SK-N-SH (cell line): ENCODE measurements at regions not wholly inside any gene's neighbourhood (a gene's known extent, or its start where the extent isn't known, plus 50 kb on each side); places are given as distances from the start of the nearest gene placed in this dataset.

Experiments used
- CTCF ChIA-PET: fragments of 300-600, 350-600 bp; formaldehyde crosslinking; extraction: SDS; loops from one replicate; lab custom pipeline; 2021; lab: Yijun Ruan, JAX
- POLR2A ChIA-PET: fragments of 350-600 bp; sonication (Branson Sonifier 250); formaldehyde crosslinking; extraction: SDS; loops from one replicate; lab custom pipeline; 2020; ENCODE audit warnings: antibody characterized with exemption, inconsistent platforms; lab: Yijun Ruan, JAX
- DNase-seq: peaks from one replicate; pipeline ENCODE4 v3.0.0; 2012
- H2AFZ ChIP-seq: fragments of 200-600 bp; sonication (generic); 2 replicates; pipeline ENCODE4 v1.8.1; 2016; ENCODE audit warnings: antibody characterized with exemption, mild to moderate bottlenecking, low read depth
- H3F3A ChIP-seq: fragments of 200-600 bp; sonication (generic); replicated peaks from 2 replicates; pipeline ENCODE3; 2016; ENCODE audit warnings: antibody characterized with exemption, mild to moderate bottlenecking; ENCODE audit not compliant: insufficient read depth
- H3K27ac ChIP-seq, 2 experiments: fragments of 200-500 bp in 1 of 2; fragments of 200-600 bp in 1 of 2; sonication (Bioruptor generic) in 1 of 2; sonication (generic), shearing (Covaris generic) in 1 of 2; 2 replicates each; pipeline versions ENCODE4 v1.5.1 to v1.6.1; 2014 to 2016; ENCODE audit warnings: low read depth in 2 of 2, inconsistent platforms in 1 of 2, low read length in 1 of 2, mild to moderate bottlenecking in 1 of 2, mixed read lengths in 1 of 2
- H3K27me3 ChIP-seq: fragments of 200-600 bp; sonication (generic), shearing (Covaris generic); 2 replicates; pipeline ENCODE4 v1.6.1; 2016; ENCODE audit warnings: mixed run types; ENCODE audit not compliant: insufficient read depth
- H3K36me3 ChIP-seq, 2 experiments: fragments of 200-500 bp in 1 of 2; fragments of 200-600 bp in 1 of 2; sonication (Bioruptor generic) in 1 of 2; sonication (generic) in 1 of 2; replicated peaks in 1 of 2; 2 replicates each; pipeline versions ENCODE3 to v1.5.1; 2014 to 2016; ENCODE audit warnings: low read length in 1 of 2, mild to moderate bottlenecking in 1 of 2; ENCODE audit not compliant: insufficient read depth in 2 of 2, control insufficient read depth in 1 of 2
- H3K4me1 ChIP-seq, 2 experiments: fragments of 200-500 bp in 1 of 2; fragments of 200-600 bp in 1 of 2; sonication (Bioruptor generic) in 1 of 2; sonication (generic), shearing (Covaris generic) in 1 of 2; 2 replicates each; pipeline versions ENCODE4 v1.5.1 to v1.6.1; 2014 to 2016; ENCODE audit warnings: low read depth in 1 of 2, low read length in 1 of 2, mixed run types in 1 of 2; ENCODE audit not compliant: insufficient read depth in 2 of 2, control insufficient read depth in 1 of 2
- H3K4me2 ChIP-seq: fragments of 200-600 bp; sonication (generic), shearing (Covaris generic); 2 replicates; pipeline ENCODE4 v1.6.1; 2017; ENCODE audit warnings: mixed run types
- H3K4me3 ChIP-seq, 2 experiments: fragments of 200-500 bp in 1 of 2; fragments of 200-600 bp in 1 of 2; sonication (Bioruptor generic) in 1 of 2; sonication (generic), shearing (Covaris generic) in 1 of 2; 2 replicates each; pipeline versions ENCODE4 v1.5.1 to v1.8.1; 2014 to 2016; ENCODE audit warnings: low read depth in 2 of 2, inconsistent platforms in 1 of 2, low read length in 1 of 2, mild to moderate bottlenecking in 1 of 2, mixed read lengths in 1 of 2, moderate library complexity in 1 of 2
- H3K79me2 ChIP-seq: fragments of 200-600 bp; sonication (generic); 2 replicates; pipeline ENCODE4 v1.8.1; 2017; ENCODE audit warnings: mild to moderate bottlenecking; ENCODE audit not compliant: insufficient read depth
- H3K9ac ChIP-seq: fragments of 200-600 bp; sonication (generic); 2 replicates; pipeline ENCODE4 v1.6.1; 2017; ENCODE audit warnings: mixed run types
- H3K9me2 ChIP-seq: fragments of 200-600 bp; sonication (generic); 2 replicates; pipeline ENCODE4 v1.6.1; 2017; ENCODE audit warnings: mixed run types
- H3K9me3 ChIP-seq: fragments of 200-600 bp; sonication (generic); 2 replicates; pipeline ENCODE4 v1.6.1; 2017; ENCODE audit warnings: mixed run types, mild to moderate bottlenecking, moderate library complexity
- H4K20me1 ChIP-seq: fragments of 200-600 bp; sonication (generic); 2 replicates; pipeline ENCODE4 v1.6.1; 2017; ENCODE audit warnings: mild to moderate bottlenecking, mixed run types; ENCODE audit not compliant: insufficient read depth
- CHD2 ChIP-seq: fragments of 150-350 bp; IDR thresholded peaks from 2 replicates; pipeline ENCODE4 v1.6.1; 2018; ENCODE audit warnings: low read length; ENCODE audit not compliant: partially characterized antibody
- ELF1 ChIP-seq: IDR thresholded peaks from 2 replicates; pipeline ENCODE4 v1.4.0; 2012
- FOSL2 ChIP-seq: IDR thresholded peaks from 2 replicates; pipeline ENCODE4 v1.4.0; 2012; ENCODE audit warnings: low read depth, mild to moderate bottlenecking, moderate library complexity, borderline replicate concordance
- FOXM1 ChIP-seq: IDR thresholded peaks from 2 replicates; pipeline ENCODE4 v1.4.0; 2012; ENCODE audit warnings: low read depth, mild to moderate bottlenecking
- GABPA ChIP-seq: IDR thresholded peaks from 2 replicates; pipeline ENCODE4 v1.4.0; 2012; ENCODE audit warnings: low read depth, mild to moderate bottlenecking
- GATA2 ChIP-seq: sonication (generic); formaldehyde crosslinking; IDR thresholded peaks from 2 replicates; pipeline ENCODE4 v1.5.0; 2020; ENCODE audit warnings: mild to moderate bottlenecking, missing genetic modification reagents
- JUND ChIP-seq: IDR thresholded peaks from 2 replicates; pipeline ENCODE4 v1.4.0; 2012
- MXI1 ChIP-seq: IDR thresholded peaks from 2 replicates; pipeline ENCODE4 v1.6.1; 2012; ENCODE audit warnings: mild to moderate bottlenecking, low read depth, low read length, improper control_type of control experiment
- POLR2AphosphoS5 ChIP-seq: IDR thresholded peaks from 2 replicates; pipeline ENCODE4 v1.6.1; 2012; ENCODE audit warnings: low read depth, low read length
- RAD21 ChIP-seq: IDR thresholded peaks from 2 replicates; pipeline ENCODE4 v1.6.1; 2012; ENCODE audit warnings: mild to moderate bottlenecking, low read length
- RCOR1 ChIP-seq: fragments of 150-350 bp; IDR thresholded peaks from 2 replicates; pipeline ENCODE4 v1.6.1; 2017; ENCODE audit warnings: antibody characterized with exemption, low read length
- RFX5 ChIP-seq: IDR thresholded peaks from 2 replicates; pipeline ENCODE4 v1.6.1; 2012; ENCODE audit warnings: mild to moderate bottlenecking, improper control_type of control experiment, low read length
- RXRA ChIP-seq: IDR thresholded peaks from 2 replicates; pipeline ENCODE4 v1.4.0; 2012; ENCODE audit warnings: low read depth, mild to moderate bottlenecking, borderline replicate concordance
- SIN3A ChIP-seq: IDR thresholded peaks from 2 replicates; pipeline ENCODE4 v1.6.1; 2012; ENCODE audit warnings: low read depth, mild to moderate bottlenecking, low read length, moderate library complexity, borderline replicate concordance
- SMC3 ChIP-seq: IDR thresholded peaks from 2 replicates; pipeline ENCODE4 v1.6.1; 2012; ENCODE audit warnings: low read depth, low read length, improper control_type of control experiment
- TAF1 ChIP-seq: IDR thresholded peaks from 2 replicates; pipeline ENCODE4 v1.6.1; 2012; ENCODE audit warnings: low read depth, mild to moderate bottlenecking, low read length, moderate library complexity, borderline replicate concordance
- TCF12 ChIP-seq: IDR thresholded peaks from 2 replicates; pipeline ENCODE4 v1.4.0; 2012
- TEAD4 ChIP-seq: IDR thresholded peaks from 2 replicates; pipeline ENCODE4 v1.4.0; 2012; ENCODE audit warnings: mild to moderate bottlenecking, borderline replicate concordance; ENCODE audit not compliant: insufficient read depth
- WGBS: methylation state at CpG from one replicate; pipeline ENCODE4 v1.1.6; 2017; ENCODE audit warnings: low lambda C conversion rate; 5-methylcytosine and 5-hydroxymethylcytosine counted together
- TF ChIP-seq, protein P1 (sequence below): IDR thresholded peaks from 2 replicates; pipeline ENCODE4; 2012
- TF ChIP-seq, protein P2 (sequence below): IDR thresholded peaks from 2 replicates; pipeline ENCODE4 v1.4.0; 2012; ENCODE audit warnings: low read depth
- TF ChIP-seq, protein P3 (sequence below): fragments of 200-600 bp; sonication (generic); IDR thresholded peaks from 2 replicates; pipeline ENCODE4 v1.6.1; 2017; ENCODE audit warnings: antibody characterized with exemption, mild to moderate bottlenecking, moderate library complexity
- TF ChIP-seq, protein P4 (sequence below): IDR thresholded peaks from 2 replicates; pipeline ENCODE4 v1.4.0; 2012; ENCODE audit warnings: low read depth, borderline replicate concordance
- TF ChIP-seq, protein P5 (sequence below): IDR thresholded peaks from 2 replicates; pipeline ENCODE4 v1.6.1; 2012; ENCODE audit warnings: mild to moderate bottlenecking, low read depth, low read length, moderate library complexity

DNA sequence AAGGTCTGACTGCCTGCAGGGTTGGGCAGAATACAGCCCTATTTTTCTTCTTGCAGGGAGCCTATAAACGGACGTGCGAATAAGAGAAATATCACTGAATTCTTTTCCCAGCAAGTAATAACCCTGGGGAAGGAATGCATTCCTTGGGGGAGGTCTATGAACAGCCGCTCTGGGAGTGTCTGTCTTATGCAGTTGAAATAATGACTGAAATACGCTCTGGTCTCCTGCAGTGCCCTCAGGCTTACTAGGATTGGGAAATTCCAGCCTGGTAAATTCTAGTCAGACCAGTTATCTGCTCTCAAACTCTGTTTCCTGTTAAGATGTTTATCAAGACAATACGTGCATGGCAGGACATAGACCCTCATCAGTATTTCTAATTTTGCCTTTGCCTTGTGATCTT, 72.1 kb upstream of the FAM241A start (continued):
- no peak for TF ChIP-seq TAF1
- TF ChIP-seq, protein P1, sequence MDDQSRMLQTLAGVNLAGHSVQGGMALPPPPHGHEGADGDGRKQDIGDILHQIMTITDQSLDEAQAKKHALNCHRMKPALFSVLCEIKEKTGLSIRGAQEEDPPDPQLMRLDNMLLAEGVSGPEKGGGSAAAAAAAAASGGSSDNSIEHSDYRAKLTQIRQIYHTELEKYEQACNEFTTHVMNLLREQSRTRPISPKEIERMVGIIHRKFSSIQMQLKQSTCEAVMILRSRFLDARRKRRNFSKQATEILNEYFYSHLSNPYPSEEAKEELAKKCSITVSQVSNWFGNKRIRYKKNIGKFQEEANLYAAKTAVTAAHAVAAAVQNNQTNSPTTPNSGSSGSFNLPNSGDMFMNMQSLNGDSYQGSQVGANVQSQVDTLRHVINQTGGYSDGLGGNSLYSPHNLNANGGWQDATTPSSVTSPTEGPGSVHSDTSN, result no peak

DNA sequence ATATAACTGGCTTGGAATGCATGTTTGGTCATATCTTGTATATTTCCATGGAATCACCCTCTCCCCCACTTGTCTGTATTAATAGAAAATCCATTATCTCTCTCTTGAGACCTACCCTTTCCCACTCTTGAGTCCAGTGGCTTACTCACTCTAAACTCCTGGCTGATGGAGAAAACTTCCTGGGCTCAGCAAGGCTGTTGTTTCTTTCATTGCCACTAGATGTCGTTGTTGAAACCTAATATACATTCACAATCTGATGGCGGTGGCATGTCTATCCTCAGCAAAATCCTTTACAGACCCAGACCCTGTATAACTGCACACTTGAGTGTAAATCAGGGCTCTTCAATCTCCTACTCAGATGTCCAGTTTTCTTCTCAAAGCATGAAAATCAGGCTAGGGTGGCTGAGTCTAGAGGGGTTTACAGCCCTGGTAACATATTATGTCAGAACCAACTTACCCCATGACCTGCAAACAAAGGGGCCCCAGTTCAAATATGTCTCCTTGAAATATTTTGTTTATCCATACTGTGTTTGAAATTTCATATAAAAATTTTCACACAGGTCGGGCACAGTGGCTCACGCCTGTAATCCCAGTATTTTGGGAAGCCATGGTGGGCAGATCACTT, 70.0 kb upstream of the FAM241A start:
- H3F3A ChIP-seq, result no peaks in the 10 kb centered on the region
- no peaks in the 10 kb centered on the region for H4K20me1 ChIP-seq
- DNase-seq, result peak; percentile 50
- CTCF ChIA-PET, result no interaction called here
- H3K9ac ChIP-seq, result no peak overlapping the region
- H3K4me1 ChIP-seq, result no peaks in the 10 kb centered on the region
- POLR2A ChIA-PET, result no interaction called here
- 0 out of 2 replicates have a peak, but pooled peaks cover 5% of the 10 kb centered on the region for H3K9me3 ChIP-seq
- H2AFZ ChIP-seq, result no peak overlapping the region
- no peak overlapping the region for H3K4me3 ChIP-seq
- no peaks in the 10 kb centered on the region for H3K79me2 ChIP-seq
- H3K27me3 ChIP-seq, result no peaks in the 10 kb centered on the region
- no peak overlapping the region for H3K4me2 ChIP-seq
- H3K27ac ChIP-seq, result no peak overlapping the region
- no peaks in the 10 kb centered on the region for H3K36me3 ChIP-seq
- no peaks in the 10 kb centered on the region for H3K9me2 ChIP-seq
- 32% methylated on average over 4 of the region's 4 CpGs for WGBS
- TF ChIP-seq ELF1, result no peak
- TF ChIP-seq TCF12, result no peak
- TF ChIP-seq, protein P2, sequence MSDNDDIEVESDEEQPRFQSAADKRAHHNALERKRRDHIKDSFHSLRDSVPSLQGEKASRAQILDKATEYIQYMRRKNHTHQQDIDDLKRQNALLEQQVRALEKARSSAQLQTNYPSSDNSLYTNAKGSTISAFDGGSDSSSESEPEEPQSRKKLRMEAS, result no peak
- no peak for TF ChIP-seq FOXM1
- TF ChIP-seq, protein P3, sequence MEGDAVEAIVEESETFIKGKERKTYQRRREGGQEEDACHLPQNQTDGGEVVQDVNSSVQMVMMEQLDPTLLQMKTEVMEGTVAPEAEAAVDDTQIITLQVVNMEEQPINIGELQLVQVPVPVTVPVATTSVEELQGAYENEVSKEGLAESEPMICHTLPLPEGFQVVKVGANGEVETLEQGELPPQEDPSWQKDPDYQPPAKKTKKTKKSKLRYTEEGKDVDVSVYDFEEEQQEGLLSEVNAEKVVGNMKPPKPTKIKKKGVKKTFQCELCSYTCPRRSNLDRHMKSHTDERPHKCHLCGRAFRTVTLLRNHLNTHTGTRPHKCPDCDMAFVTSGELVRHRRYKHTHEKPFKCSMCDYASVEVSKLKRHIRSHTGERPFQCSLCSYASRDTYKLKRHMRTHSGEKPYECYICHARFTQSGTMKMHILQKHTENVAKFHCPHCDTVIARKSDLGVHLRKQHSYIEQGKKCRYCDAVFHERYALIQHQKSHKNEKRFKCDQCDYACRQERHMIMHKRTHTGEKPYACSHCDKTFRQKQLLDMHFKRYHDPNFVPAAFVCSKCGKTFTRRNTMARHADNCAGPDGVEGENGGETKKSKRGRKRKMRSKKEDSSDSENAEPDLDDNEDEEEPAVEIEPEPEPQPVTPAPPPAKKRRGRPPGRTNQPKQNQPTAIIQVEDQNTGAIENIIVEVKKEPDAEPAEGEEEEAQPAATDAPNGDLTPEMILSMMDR, result peak; percentile 71
- TF ChIP-seq, protein P4, sequence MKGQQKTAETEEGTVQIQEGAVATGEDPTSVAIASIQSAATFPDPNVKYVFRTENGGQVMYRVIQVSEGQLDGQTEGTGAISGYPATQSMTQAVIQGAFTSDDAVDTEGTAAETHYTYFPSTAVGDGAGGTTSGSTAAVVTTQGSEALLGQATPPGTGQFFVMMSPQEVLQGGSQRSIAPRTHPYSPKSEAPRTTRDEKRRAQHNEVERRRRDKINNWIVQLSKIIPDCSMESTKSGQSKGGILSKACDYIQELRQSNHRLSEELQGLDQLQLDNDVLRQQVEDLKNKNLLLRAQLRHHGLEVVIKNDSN, result no peak
- TF ChIP-seq FOSL2, result no peak
- no peak for TF ChIP-seq SIN3A
- TF ChIP-seq RAD21, result peak; percentile 55
- TF ChIP-seq RXRA, result no peak
- TF ChIP-seq RFX5, result no peak
- TF ChIP-seq CHD2, result no peak
- TF ChIP-seq, protein P5, sequence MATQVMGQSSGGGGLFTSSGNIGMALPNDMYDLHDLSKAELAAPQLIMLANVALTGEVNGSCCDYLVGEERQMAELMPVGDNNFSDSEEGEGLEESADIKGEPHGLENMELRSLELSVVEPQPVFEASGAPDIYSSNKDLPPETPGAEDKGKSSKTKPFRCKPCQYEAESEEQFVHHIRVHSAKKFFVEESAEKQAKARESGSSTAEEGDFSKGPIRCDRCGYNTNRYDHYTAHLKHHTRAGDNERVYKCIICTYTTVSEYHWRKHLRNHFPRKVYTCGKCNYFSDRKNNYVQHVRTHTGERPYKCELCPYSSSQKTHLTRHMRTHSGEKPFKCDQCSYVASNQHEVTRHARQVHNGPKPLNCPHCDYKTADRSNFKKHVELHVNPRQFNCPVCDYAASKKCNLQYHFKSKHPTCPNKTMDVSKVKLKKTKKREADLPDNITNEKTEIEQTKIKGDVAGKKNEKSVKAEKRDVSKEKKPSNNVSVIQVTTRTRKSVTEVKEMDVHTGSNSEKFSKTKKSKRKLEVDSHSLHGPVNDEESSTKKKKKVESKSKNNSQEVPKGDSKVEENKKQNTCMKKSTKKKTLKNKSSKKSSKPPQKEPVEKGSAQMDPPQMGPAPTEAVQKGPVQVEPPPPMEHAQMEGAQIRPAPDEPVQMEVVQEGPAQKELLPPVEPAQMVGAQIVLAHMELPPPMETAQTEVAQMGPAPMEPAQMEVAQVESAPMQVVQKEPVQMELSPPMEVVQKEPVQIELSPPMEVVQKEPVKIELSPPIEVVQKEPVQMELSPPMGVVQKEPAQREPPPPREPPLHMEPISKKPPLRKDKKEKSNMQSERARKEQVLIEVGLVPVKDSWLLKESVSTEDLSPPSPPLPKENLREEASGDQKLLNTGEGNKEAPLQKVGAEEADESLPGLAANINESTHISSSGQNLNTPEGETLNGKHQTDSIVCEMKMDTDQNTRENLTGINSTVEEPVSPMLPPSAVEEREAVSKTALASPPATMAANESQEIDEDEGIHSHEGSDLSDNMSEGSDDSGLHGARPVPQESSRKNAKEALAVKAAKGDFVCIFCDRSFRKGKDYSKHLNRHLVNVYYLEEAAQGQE, result no peak
- no peak for TF ChIP-seq JUND
- no peak for TF ChIP-seq GABPA
- TF ChIP-seq, protein P1, result no peak
- peak; percentile 35; the same call in 1 of the 2 replicates for TF ChIP-seq SMC3
- TF ChIP-seq POLR2AphosphoS5, result no peak
- TF ChIP-seq TAF1, result no peak
- no peak for TF ChIP-seq TEAD4
- TF ChIP-seq RCOR1, result no peak
- TF ChIP-seq GATA2, result no peak
- TF ChIP-seq MXI1, result no peak
